NCI-H526 (cell line): ENCODE measurements at regions not wholly inside any gene's neighbourhood (a gene's known extent, or its start where the extent isn't known, plus 50 kb on each side); places are given as distances from the start of the nearest gene placed in this dataset.
A peak's percentile ranks its signal among the peaks of the same experiment; 100 is the strongest.

Source experiments
- DNase-seq, 2 experiments: peaks; one replicate each; lab custom pipeline; 2025; lab: John Stamatoyannopoulos, UW

- DNase-seq: no peak
Observed at GRCh38 chr6:23929201-23929600, 196.8 kb upstream of the NRSN1 start.

- no peak for DNase-seq
Observed at GRCh38 chr6:23940466-23940865, 185.5 kb upstream of the NRSN1 start.

- no peak for DNase-seq
Observed at GRCh38 chr6:23951691-23952090, 174.3 kb upstream of the NRSN1 start.

- peak; percentile 5 to 8 for DNase-seq
Observed at GRCh38 chr6:23952245-23952644, 173.8 kb upstream of the NRSN1 start.

- DNase-seq: no peak
Observed at GRCh38 chr6:23953976-23954375, 172.0 kb upstream of the NRSN1 start.

- peak in 1 of 2 experiments; percentile 46 for DNase-seq
Observed at GRCh38 chr6:23957017-23957416, 169.0 kb upstream of the NRSN1 start.

GRCh38 chr6:23964865-23965264 is 161.2 kb upstream of the NRSN1 start:
- DNase-seq: no peak

- no peak for DNase-seq
Observed at GRCh38 chr6:23969344-23969743, 156.7 kb upstream of the NRSN1 start.

- DNase-seq: no peak
Observed at GRCh38 chr6:23977706-23978105, 148.3 kb upstream of the NRSN1 start.

- no peak for DNase-seq
Observed at GRCh38 chr6:23980965-23981364, 145.1 kb upstream of the NRSN1 start.

GRCh38 chr6:23981923-23982322 is 144.1 kb upstream of the NRSN1 start:
- DNase-seq: no peak

GRCh38 chr6:23983735-23984134 is 142.3 kb upstream of the NRSN1 start:
- no peak for DNase-seq

- DNase-seq: no peak
Observed at GRCh38 chr6:23985015-23985414, 141.0 kb upstream of the NRSN1 start.

- no peak for DNase-seq
Observed at GRCh38 chr6:23989885-23990533, 136.0 kb upstream of the NRSN1 start.

GRCh38 chr6:23994013-23994412 is 132.0 kb upstream of the NRSN1 start:
- no peak for DNase-seq

GRCh38 chr6:24004062-24004461 is 122.0 kb upstream of the NRSN1 start:
- no peak for DNase-seq

GRCh38 chr6:24004659-24005058 is 121.4 kb upstream of the NRSN1 start:
- no peak for DNase-seq

GRCh38 chr6:24006254-24006653 is 119.8 kb upstream of the NRSN1 start:
- DNase-seq: no peak

GRCh38 chr6:24009319-24009718 is 116.7 kb upstream of the NRSN1 start:
- no peak for DNase-seq

GRCh38 chr6:24010133-24010532 is 115.9 kb upstream of the NRSN1 start:
- no peak for DNase-seq

- DNase-seq: no peak
Observed at GRCh38 chr6:24016286-24016685, 109.7 kb upstream of the NRSN1 start.

- no peak for DNase-seq
Observed at GRCh38 chr6:24016857-24017256, 109.2 kb upstream of the NRSN1 start.

GRCh38 chr6:24019393-24019792 is 106.6 kb upstream of the NRSN1 start:
- DNase-seq: no peak

GRCh38 chr6:24019830-24020229 is 106.2 kb upstream of the NRSN1 start:
- DNase-seq: no peak

- no peak for DNase-seq
Observed at GRCh38 chr6:24026050-24026449, 100.0 kb upstream of the NRSN1 start.
